ENCODE measurements at regions not wholly inside any gene's neighbourhood (a gene's known extent, or its start where the extent isn't known, plus 50 kb on each side); places are given as distances from the start of the nearest gene placed in this dataset.

GRCh38 chr4:7140062-7140691 lies 52.2 kb upstream of the SORCS2 start:
- TF ChIP-seq CTCF (conservative IDR thresholded peaks at IDR 0.05; ENCODE audit: low read depth, low read length) (no peak), EZH2phosphoT487 (IDR thresholded peaks at IDR 0.05; ENCODE audit: borderline replicate concordance, low read length) (no peak), EZH2 (IDR thresholded peaks at IDR 0.05; ENCODE audit: low read length, unreplicated experiment) (no peak)

Measured in PC-3 (cell line).